ENCODE measurements at regions not wholly inside any gene's neighbourhood (a gene's known extent, or its start where the extent isn't known, plus 50 kb on each side); places are given as distances from the start of the nearest gene placed in this dataset.
A peak's percentile ranks its signal among the peaks of the same experiment; 100 is the strongest.
"Not testable (repeated sequence)": the region's sequence is repeated elsewhere in the genome, so short reads cannot be mapped to it uniquely, and the experiment has no call there.

DNA sequence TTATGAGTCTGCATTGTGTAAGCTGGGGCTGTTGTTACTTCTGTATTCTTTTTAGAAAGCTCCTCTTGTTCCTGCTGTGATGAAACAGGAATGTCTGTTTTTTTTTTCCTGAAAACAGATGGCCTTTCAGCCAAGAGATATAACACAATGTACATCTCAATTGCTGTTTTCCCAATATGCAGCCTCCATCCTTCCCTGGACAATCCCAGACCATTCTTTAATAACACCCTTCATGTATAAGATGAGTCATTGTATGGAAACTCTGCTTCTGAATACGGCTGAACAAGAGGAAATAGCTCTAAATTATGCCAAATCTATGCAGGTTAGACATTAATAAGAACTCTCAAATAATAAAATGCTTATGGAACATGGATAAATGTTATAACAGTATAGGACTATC lies 60.2 kb upstream of the LRRC4C start:
- DNase-seq (ENCODE audit: insufficient read length, low spot score) = no peak
- TF ChIP-seq POLR2A (IDR thresholded peaks at IDR 0.05; ENCODE audit: low read depth, low read length) = no peak
- TF ChIP-seq SPI1 (IDR thresholded peaks at IDR 0.05; ENCODE audit: low read depth, low read length) = no peak
- TF ChIP-seq POU2F2 (IDR thresholded peaks at IDR 0.05; ENCODE audit: low read depth, low read length) = no peak
- no peak for FAIRE-seq

DNA sequence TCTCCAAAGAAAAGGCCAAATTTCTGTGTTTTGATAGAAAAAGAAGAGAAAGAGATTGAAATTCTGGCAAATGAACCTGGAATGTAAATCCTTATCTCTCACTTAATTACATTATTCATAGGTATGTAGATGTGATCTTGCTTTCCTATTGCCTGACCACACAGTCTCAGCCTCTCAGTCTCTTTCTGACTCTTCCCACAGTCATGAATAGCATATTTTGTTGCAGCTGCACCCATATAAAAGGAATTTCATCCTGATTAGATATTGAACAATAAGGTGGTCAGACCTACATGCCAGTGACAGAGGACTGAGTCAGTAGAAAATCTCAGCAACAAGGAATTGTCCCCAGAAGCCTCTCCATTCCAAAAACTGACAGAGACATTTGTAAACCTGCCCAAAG lies 62.9 kb upstream of the LRRC4C start:
- no peak for TF ChIP-seq POLR2AphosphoS5 (IDR thresholded peaks at IDR 0.05; ENCODE audit: low read depth, low read length)
- TF ChIP-seq POLR2A (IDR thresholded peaks at IDR 0.05; ENCODE audit: low read depth, low read length) = no peak
- no peak for TF ChIP-seq POU2F2 (IDR thresholded peaks at IDR 0.05; ENCODE audit: low read depth, low read length)
- TF ChIP-seq SPI1 (IDR thresholded peaks at IDR 0.05; ENCODE audit: low read depth, low read length) = no peak
- TF ChIP-seq PAX5 (IDR thresholded peaks at IDR 0.05; ENCODE audit: insufficient read depth, low read length, severe bottlenecking) = no peak
- no peak for TF ChIP-seq TAF1 (IDR thresholded peaks at IDR 0.05; ENCODE audit: low read depth, low read length)
- DNase-seq (ENCODE audit: insufficient read length, low spot score) (no peak), FAIRE-seq (no peak)

DNA sequence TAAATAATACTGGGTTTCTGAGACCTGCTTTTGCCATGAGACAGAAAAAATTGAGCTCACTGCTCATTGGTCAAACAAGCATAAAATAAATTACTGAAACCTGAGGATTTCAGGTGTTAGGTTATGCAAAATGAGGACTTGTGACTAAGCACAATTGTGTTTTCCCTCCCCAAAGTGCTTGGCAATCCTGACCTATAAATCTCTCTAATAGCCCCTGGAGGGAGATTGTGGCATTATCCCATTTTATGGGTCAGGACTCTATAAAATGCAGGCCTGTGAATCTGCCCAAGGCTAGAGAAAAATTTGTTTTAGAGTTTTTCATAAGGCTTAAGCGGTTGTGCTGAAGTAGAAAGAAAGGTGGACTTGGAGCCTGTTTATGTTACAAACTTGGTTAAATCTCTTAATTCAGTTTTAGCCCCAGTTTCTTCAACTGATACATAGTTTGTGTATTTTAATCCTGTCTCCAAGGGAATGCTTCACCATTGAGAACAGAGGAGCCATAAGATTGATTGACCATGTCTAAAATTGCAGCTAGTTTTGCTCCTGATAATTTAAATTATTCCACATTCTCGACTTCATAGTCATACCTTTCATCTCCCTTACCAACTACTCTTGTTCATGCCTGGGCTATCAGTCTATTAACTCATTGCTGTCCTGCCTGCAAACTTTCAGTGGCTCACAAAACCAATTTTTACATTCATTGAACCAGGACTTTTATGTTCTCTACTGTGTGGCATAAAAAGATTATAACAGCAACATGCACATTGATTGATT lies 63.6 kb upstream of the LRRC4C start:
- no peak for DNase-seq (ENCODE audit: insufficient read length, low spot score)
- no peak for TF ChIP-seq POU2F2 (IDR thresholded peaks at IDR 0.05; ENCODE audit: low read depth, low read length)
- no peak for TF ChIP-seq TAF1 (IDR thresholded peaks at IDR 0.05; ENCODE audit: low read depth, low read length)
- no peak for TF ChIP-seq SPI1 (IDR thresholded peaks at IDR 0.05; ENCODE audit: low read depth, low read length)
- no peak for TF ChIP-seq POLR2AphosphoS5 (IDR thresholded peaks at IDR 0.05; ENCODE audit: low read depth, low read length)
- no peak for TF ChIP-seq PAX5 (IDR thresholded peaks at IDR 0.05; ENCODE audit: insufficient read depth, low read length, severe bottlenecking)
- TF ChIP-seq POLR2A (IDR thresholded peaks at IDR 0.05; ENCODE audit: low read depth, low read length) = no peak
- no peak for FAIRE-seq

DNA sequence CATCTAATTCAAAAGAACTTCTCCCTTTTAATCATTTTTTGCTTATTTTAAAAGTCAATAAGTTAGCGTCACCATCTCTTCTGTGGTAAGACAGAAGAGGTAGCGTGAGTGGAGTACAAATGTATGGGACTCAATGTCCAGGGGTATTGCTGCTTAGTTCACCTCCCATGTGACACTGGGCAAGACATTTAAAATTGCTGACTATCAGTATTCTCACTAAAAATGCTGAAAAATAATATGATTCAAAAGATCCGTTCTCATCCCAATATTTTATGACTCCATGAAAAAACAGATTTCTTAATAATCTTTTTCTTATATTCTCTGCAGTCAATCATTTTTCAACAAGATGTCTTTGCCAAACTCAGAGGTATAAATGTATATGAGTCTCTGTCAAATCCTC lies 68.1 kb upstream of the LRRC4C start:
- FAIRE-seq (no peak), DNase-seq (ENCODE audit: insufficient read length, low spot score) (no peak)
- TF ChIP-seq POLR2AphosphoS5 (IDR thresholded peaks at IDR 0.05; ENCODE audit: low read depth, low read length) (no peak), PAX5 (IDR thresholded peaks at IDR 0.05; ENCODE audit: insufficient read depth, low read length, severe bottlenecking) (no peak), POU2F2 (IDR thresholded peaks at IDR 0.05; ENCODE audit: low read depth, low read length) (no peak), POLR2A (IDR thresholded peaks at IDR 0.05; ENCODE audit: low read depth, low read length) (no peak), SPI1 (IDR thresholded peaks at IDR 0.05; ENCODE audit: low read depth, low read length) (no peak), TAF1 (IDR thresholded peaks at IDR 0.05; ENCODE audit: low read depth, low read length) (no peak)

DNA sequence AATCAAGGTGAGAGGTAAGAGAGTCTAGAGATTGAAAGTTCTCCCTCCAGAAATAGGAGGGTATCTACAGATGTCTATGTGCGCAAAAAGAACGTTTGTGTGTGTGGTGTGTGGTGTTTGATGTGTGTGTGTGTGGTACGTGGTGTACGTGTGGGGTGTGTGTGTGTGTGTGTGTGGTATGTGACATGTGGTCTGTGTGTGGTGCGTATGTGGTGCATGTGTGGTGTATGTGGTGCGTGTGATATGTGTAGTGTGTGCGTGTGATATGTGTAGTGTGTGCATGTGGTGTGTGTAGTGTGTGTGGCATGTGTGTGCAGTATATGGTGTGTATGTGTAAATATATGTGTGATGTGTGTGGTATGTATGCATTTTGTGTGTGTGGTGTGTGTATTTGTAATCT lies 73.0 kb upstream of the LRRC4C start:
- DNase-seq (ENCODE audit: insufficient read length, low spot score) (no peak), FAIRE-seq (peak; percentile 13)
- TF ChIP-seq PAX5 (IDR thresholded peaks at IDR 0.05; ENCODE audit: insufficient read depth, low read length, severe bottlenecking) = no peak

DNA sequence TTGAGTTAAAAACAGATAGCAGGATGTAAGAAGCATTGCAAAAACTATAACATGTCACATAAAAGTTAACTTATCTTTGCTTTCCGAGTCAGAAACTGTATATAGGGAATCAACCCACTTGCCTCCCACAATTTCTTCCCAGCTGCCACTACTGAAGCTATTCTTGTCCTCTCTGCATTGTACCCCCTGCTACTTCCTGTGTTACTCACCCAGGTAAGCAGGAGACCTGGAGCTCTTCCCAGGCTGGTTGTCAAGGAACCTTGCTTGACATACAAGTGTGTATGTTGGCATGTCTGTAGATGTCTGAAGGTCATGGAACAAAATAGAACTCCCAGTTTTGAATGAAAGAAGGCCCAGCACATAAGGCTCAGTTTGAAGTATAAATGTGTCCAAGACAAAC lies 74.3 kb upstream of the LRRC4C start:
- DNase-seq (ENCODE audit: insufficient read length, low spot score) (no peak), FAIRE-seq (no peak)
- TF ChIP-seq POU2F2 (IDR thresholded peaks at IDR 0.05; ENCODE audit: low read depth, low read length) (no peak), TAF1 (IDR thresholded peaks at IDR 0.05; ENCODE audit: low read depth, low read length) (no peak), PAX5 (IDR thresholded peaks at IDR 0.05; ENCODE audit: insufficient read depth, low read length, severe bottlenecking) (no peak), SPI1 (IDR thresholded peaks at IDR 0.05; ENCODE audit: low read depth, low read length) (no peak), POLR2A (IDR thresholded peaks at IDR 0.05; ENCODE audit: low read depth, low read length) (no peak), POLR2AphosphoS5 (IDR thresholded peaks at IDR 0.05; ENCODE audit: low read depth, low read length) (no peak)

DNA sequence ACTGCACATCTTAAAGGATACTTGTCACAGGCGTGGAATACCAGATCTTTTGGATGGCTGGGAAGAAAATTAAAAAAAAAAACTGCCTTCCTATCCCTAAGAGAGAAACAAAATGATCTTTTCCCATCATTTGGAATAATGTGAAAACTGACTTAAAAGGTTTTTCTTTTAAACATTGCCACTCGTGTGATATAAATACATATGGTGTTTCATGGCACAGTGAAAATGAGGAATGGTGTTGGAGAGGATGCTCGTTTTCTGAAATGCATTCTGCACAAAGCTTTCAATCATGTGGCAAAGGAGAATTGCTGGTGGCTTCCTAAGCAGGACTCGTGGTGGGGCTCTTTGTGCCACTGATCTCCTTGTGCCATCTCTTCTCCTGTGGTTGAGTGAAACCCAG lies 74.9 kb upstream of the LRRC4C start:
- FAIRE-seq = no peak
- no peak for TF ChIP-seq POLR2AphosphoS5 (IDR thresholded peaks at IDR 0.05; ENCODE audit: low read depth, low read length)
- TF ChIP-seq POU2F2 (IDR thresholded peaks at IDR 0.05; ENCODE audit: low read depth, low read length) = no peak
- no peak for TF ChIP-seq SPI1 (IDR thresholded peaks at IDR 0.05; ENCODE audit: low read depth, low read length)
- no peak for TF ChIP-seq TAF1 (IDR thresholded peaks at IDR 0.05; ENCODE audit: low read depth, low read length)
- TF ChIP-seq POLR2A (IDR thresholded peaks at IDR 0.05; ENCODE audit: low read depth, low read length) = no peak
- no peak for TF ChIP-seq PAX5 (IDR thresholded peaks at IDR 0.05; ENCODE audit: insufficient read depth, low read length, severe bottlenecking)

DNA sequence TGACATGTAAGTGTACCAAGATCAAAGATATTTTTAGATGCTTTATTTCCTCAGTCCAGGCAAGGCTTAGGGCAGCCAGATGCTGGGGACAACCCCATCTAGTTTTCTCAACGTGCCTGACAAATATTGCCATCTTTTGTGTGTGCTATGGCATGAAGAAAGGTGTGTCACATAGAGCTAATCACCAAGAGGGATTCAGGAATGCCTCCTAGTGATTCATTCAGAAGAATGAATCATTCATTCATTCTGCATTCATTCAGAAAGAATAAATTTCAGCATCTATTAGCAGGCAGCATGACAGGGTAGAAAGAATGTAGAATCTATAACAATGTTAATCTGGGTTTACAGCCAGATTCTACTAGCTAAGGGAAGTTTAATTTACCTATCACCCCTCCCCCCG lies 75.4 kb upstream of the LRRC4C start:
- no peak for FAIRE-seq
- no peak for DNase-seq (ENCODE audit: insufficient read length, low spot score)
- TF ChIP-seq SPI1 (IDR thresholded peaks at IDR 0.05; ENCODE audit: low read depth, low read length) = no peak
- no peak for TF ChIP-seq POLR2AphosphoS5 (IDR thresholded peaks at IDR 0.05; ENCODE audit: low read depth, low read length)
- no peak for TF ChIP-seq PAX5 (IDR thresholded peaks at IDR 0.05; ENCODE audit: insufficient read depth, low read length, severe bottlenecking)
- no peak for TF ChIP-seq POLR2A (IDR thresholded peaks at IDR 0.05; ENCODE audit: low read depth, low read length)
- TF ChIP-seq TAF1 (IDR thresholded peaks at IDR 0.05; ENCODE audit: low read depth, low read length) = no peak
- TF ChIP-seq POU2F2 (IDR thresholded peaks at IDR 0.05; ENCODE audit: low read depth, low read length) = no peak

More for the DNA sequence above, 74.9 kb upstream of the LRRC4C start:
- DNase-seq (ENCODE audit: insufficient read length, low spot score) = no peak

DNA sequence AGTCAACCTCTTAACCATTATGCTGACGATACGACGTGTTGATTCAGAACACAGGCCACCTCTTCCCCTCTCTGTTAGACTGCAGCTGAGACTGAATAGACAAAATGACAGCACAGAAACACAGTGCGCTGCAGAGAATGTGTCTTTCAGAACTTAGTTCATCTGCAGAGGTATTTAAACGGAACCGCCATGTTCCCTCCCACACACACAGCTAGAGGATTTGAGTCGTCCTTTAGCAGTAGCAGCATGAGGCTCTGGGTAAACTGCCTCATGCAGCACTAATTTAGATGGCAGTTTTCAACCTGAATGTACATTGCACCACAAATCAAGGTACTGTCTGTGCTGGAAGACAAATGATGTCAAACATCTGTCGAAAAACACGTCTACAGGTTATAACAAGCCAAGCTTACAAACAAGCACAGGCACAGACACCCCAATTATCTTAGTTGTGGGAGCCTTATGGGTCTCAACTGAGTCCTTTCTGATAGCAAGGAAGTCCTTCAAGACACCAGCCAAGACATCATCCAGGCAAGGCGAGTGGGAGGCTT lies 76.6 kb upstream of the LRRC4C start:
- no peak for FAIRE-seq
- TF ChIP-seq SPI1 (IDR thresholded peaks at IDR 0.05; ENCODE audit: low read depth, low read length) (no peak), POU2F2 (IDR thresholded peaks at IDR 0.05; ENCODE audit: low read depth, low read length) (no peak), POLR2A (IDR thresholded peaks at IDR 0.05; ENCODE audit: low read depth, low read length) (no peak), POLR2AphosphoS5 (IDR thresholded peaks at IDR 0.05; ENCODE audit: low read depth, low read length) (no peak), PAX5 (IDR thresholded peaks at IDR 0.05; ENCODE audit: insufficient read depth, low read length, severe bottlenecking) (no peak), TAF1 (IDR thresholded peaks at IDR 0.05; ENCODE audit: low read depth, low read length) (no peak)
- DNase-seq (ENCODE audit: insufficient read length, low spot score) = no peak

DNA sequence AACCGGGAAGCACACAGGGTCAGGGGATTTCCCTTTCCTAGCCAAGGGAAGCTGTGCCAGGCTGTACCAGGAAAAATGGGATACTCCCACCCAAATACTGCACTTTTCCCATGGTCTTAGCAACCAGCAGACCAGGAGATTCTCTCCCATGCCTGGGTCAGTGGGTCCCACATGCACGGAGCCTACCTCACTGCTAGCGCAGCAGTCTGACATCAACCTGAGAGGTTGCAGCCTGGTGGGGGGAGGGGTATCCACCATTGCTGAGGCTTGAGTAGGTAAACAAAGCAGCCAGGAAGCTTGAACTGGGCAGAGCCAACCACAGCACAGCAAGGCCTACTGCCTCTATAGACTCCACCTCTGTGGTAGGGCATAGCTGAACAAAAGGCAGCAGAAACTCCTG lies 85.5 kb upstream of the LRRC4C start:
- not testable (repeated sequence) for FAIRE-seq; DNase-seq (ENCODE audit: insufficient read length, low spot score)

Data from GM12891 (cell line).